ENCODE measurements at regions not wholly inside any gene's neighbourhood (a gene's known extent, or its start where the extent isn't known, plus 50 kb on each side); places are given as distances from the start of the nearest gene placed in this dataset.
"Not testable (repeated sequence)": the region's sequence is repeated elsewhere in the genome, so short reads cannot be mapped to it uniquely, and the experiment has no call there.

- DNase-seq: no peak
Observed at GRCh38 chr7:131027287-131027773, 293.3 kb upstream of the KLF14 start.

GRCh38 chr7:131028295-131028694, 294.3 kb upstream of the KLF14 start:
- no peak for DNase-seq

GRCh38 chr7:131029002-131029401, 295.0 kb upstream of the KLF14 start:
- no peak for DNase-seq

- no peak for DNase-seq
Observed at GRCh38 chr7:131031099-131031868, 296.4 kb upstream of the MKLN1 start.

- DNase-seq: no peak
Observed at GRCh38 chr7:131032786-131033185, 294.9 kb upstream of the MKLN1 start.

GRCh38 chr7:131034166-131034881, 293.4 kb upstream of the MKLN1 start:
- DNase-seq: peak; percentile 43

GRCh38 chr7:131035088-131035770, 292.4 kb upstream of the MKLN1 start:
- no peak for DNase-seq

- DNase-seq: no peak
Observed at GRCh38 chr7:131038153-131038552, 289.5 kb upstream of the MKLN1 start.

GRCh38 chr7:131039355-131039762, 288.3 kb upstream of the MKLN1 start:
- DNase-seq: no peak

- no peak for DNase-seq
Observed at GRCh38 chr7:131039836-131040235, 287.8 kb upstream of the MKLN1 start.

- peak; percentile 14 for DNase-seq
Observed at GRCh38 chr7:131040467-131040932, 287.2 kb upstream of the MKLN1 start.

- not testable (repeated sequence) for DNase-seq
Observed at GRCh38 chr7:131041012-131041695, 286.5 kb upstream of the MKLN1 start.

GRCh38 chr7:131042269-131043160, 285.2 kb upstream of the MKLN1 start:
- no peak for DNase-seq

- DNase-seq: no peak
Observed at GRCh38 chr7:131045526-131045925, 282.1 kb upstream of the MKLN1 start.

GRCh38 chr7:131046246-131046645, 281.4 kb upstream of the MKLN1 start:
- DNase-seq: no peak

GRCh38 chr7:131047651-131048304, 279.9 kb upstream of the MKLN1 start:
- no peak for DNase-seq

- no peak for DNase-seq
Observed at GRCh38 chr7:131051304-131051703, 276.4 kb upstream of the MKLN1 start.

GRCh38 chr7:131052285-131052904, 275.3 kb upstream of the MKLN1 start:
- DNase-seq: no peak

GRCh38 chr7:131056007-131056406, 271.7 kb upstream of the MKLN1 start:
- DNase-seq: no peak

- DNase-seq: no peak
Observed at GRCh38 chr7:131057015-131057793, 270.5 kb upstream of the MKLN1 start.
